ENCODE measurements at regions not wholly inside any gene's neighbourhood (a gene's known extent, or its start where the extent isn't known, plus 50 kb on each side); places are given as distances from the start of the nearest gene placed in this dataset.

DNA sequence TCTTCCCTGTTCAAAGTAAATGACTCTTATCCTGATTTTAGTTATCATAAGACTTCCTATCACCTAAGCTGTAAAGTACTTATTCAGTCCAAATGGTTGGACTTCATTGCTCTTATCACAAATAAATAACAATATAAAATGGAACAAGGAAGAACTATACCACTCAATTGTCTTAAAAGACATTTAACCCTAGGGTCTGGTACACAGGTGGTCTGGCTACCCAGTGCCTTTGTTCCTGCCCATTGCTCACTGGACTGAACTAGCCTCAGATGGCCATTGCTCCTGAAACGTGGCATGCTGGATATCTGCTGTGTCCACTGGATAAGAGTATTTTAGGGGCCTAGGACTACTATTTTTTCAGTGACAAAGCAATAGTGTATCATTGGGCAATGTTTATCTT is 574.3 kb upstream of the CA10 start:
- TF ChIP-seq, protein P1, sequence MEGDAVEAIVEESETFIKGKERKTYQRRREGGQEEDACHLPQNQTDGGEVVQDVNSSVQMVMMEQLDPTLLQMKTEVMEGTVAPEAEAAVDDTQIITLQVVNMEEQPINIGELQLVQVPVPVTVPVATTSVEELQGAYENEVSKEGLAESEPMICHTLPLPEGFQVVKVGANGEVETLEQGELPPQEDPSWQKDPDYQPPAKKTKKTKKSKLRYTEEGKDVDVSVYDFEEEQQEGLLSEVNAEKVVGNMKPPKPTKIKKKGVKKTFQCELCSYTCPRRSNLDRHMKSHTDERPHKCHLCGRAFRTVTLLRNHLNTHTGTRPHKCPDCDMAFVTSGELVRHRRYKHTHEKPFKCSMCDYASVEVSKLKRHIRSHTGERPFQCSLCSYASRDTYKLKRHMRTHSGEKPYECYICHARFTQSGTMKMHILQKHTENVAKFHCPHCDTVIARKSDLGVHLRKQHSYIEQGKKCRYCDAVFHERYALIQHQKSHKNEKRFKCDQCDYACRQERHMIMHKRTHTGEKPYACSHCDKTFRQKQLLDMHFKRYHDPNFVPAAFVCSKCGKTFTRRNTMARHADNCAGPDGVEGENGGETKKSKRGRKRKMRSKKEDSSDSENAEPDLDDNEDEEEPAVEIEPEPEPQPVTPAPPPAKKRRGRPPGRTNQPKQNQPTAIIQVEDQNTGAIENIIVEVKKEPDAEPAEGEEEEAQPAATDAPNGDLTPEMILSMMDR (conservative IDR thresholded peaks at IDR 0.05; ENCODE audit: low read depth, low read length), result no peak
- TF ChIP-seq RCOR1 (IDR thresholded peaks at IDR 0.05; ENCODE audit: insufficient replicate concordance, low read length) (no peak), ELK1 (IDR thresholded peaks at IDR 0.05; ENCODE audit: borderline replicate concordance, low read depth, low read length) (no peak), BHLHE40 (IDR thresholded peaks at IDR 0.05; ENCODE audit: low read depth, low read length) (no peak), POLR2A (IDR thresholded peaks at IDR 0.05; ENCODE audit: low read depth, low read length) (no peak), FOS (IDR thresholded peaks at IDR 0.05; ENCODE audit: low read depth, low read length) (no peak), MAFK (IDR thresholded peaks at IDR 0.05; ENCODE audit: low read depth, low read length) (no peak), RFX5 (IDR thresholded peaks at IDR 0.05; ENCODE audit: low read depth, low read length) (no peak), CEBPB (IDR thresholded peaks at IDR 0.05; ENCODE audit: low read depth, low read length) (no peak)
- TF ChIP-seq, protein P2, sequence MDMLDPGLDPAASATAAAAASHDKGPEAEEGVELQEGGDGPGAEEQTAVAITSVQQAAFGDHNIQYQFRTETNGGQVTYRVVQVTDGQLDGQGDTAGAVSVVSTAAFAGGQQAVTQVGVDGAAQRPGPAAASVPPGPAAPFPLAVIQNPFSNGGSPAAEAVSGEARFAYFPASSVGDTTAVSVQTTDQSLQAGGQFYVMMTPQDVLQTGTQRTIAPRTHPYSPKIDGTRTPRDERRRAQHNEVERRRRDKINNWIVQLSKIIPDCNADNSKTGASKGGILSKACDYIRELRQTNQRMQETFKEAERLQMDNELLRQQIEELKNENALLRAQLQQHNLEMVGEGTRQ (IDR thresholded peaks at IDR 0.05; ENCODE audit: low read depth, low read length), result no peak

Measured in IMR-90 (cell line).